Thyroid gland (tissue), 4 donors: ENCODE measurements at regions not wholly inside any gene's neighbourhood (a gene's known extent, or its start where the extent isn't known, plus 50 kb on each side); places are given as distances from the start of the nearest gene placed in this dataset.

Source experiments
- POLR2A ChIP-seq, 2 donors: fragments of 450-650 bp; IDR thresholded peaks; one replicate each; pipeline ENCODE4 v1.6.1; 2017; ENCODE audit warnings: antibody characterized with exemption in 2 of 2, mild to moderate bottlenecking in 2 of 2, moderate library complexity in 1 of 2
- TF ChIP-seq, protein P1 (sequence below), 6 experiments: fragments of 200-600 bp in 3 of 6; fragments of 450-650 bp in 3 of 6; sonication (generic) in 3 of 6; IDR thresholded peaks; one replicate each; pipeline ENCODE4 v1.5.1; 2016 to 2019; ENCODE audit warnings: antibody characterized with exemption in 6 of 6, mild to moderate bottlenecking in 2 of 6, inconsistent platforms in 1 of 6, moderate library complexity in 1 of 6

DNA sequence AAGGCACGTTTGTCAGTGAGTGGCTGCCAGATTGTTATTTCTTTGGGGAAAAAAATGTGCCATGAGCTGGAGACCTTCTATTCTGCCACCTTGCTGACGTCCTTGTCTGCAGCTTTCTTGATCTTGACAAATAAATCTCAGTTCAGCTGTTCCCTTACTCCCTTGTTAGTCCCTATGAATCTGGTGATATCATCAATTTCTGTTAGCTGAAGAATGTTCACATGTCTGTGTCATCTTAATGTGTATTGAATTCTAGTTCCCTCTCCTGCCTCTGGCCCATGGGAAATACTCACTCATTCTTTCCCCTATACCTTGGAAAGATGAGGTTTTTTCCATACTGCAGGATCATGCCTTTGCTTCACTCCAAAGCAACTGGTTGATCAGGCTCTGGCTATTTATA, 649.9 kb upstream of the API5 start:
- TF ChIP-seq, protein P1, sequence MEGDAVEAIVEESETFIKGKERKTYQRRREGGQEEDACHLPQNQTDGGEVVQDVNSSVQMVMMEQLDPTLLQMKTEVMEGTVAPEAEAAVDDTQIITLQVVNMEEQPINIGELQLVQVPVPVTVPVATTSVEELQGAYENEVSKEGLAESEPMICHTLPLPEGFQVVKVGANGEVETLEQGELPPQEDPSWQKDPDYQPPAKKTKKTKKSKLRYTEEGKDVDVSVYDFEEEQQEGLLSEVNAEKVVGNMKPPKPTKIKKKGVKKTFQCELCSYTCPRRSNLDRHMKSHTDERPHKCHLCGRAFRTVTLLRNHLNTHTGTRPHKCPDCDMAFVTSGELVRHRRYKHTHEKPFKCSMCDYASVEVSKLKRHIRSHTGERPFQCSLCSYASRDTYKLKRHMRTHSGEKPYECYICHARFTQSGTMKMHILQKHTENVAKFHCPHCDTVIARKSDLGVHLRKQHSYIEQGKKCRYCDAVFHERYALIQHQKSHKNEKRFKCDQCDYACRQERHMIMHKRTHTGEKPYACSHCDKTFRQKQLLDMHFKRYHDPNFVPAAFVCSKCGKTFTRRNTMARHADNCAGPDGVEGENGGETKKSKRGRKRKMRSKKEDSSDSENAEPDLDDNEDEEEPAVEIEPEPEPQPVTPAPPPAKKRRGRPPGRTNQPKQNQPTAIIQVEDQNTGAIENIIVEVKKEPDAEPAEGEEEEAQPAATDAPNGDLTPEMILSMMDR (IDR thresholded peaks at IDR 0.05): no peak
- no peak for TF ChIP-seq POLR2A (IDR thresholded peaks at IDR 0.05)
